Neuronal stem cell (in vitro differentiated cells): ENCODE measurements at regions not wholly inside any gene's neighbourhood (a gene's known extent, or its start where the extent isn't known, plus 50 kb on each side); places are given as distances from the start of the nearest gene placed in this dataset.
"Not testable (repeated sequence)": the region's sequence is repeated elsewhere in the genome, so short reads cannot be mapped to it uniquely, and the experiment has no call there.

Source experiments
- DNase-seq: peaks from one replicate; pipeline ENCODE4 v3.0.0-alpha.2; 2013; ENCODE audit warnings: low spot score
- H2AFZ ChIP-seq: one replicate; pipeline ENCODE4 v1.6.1; 2013; ENCODE audit warnings: mild to moderate bottlenecking, low read length, inconsistent platforms
- H2AK5ac ChIP-seq: 2 replicates; pipeline ENCODE4 v1.6.1; 2013; ENCODE audit warnings: low read depth, mild to moderate bottlenecking, inconsistent platforms, low read length, moderate library complexity, mixed read lengths
- H2BK120ac ChIP-seq: 2 replicates; pipeline ENCODE4 v1.6.1; 2013; ENCODE audit warnings: low read depth, mild to moderate bottlenecking, inconsistent platforms, low read length, moderate library complexity, mixed read lengths
- H2BK12ac ChIP-seq: one replicate; pipeline ENCODE4 v1.6.1; 2013; ENCODE audit warnings: low read length, inconsistent platforms
- H2BK15ac ChIP-seq: 2 replicates; pipeline ENCODE4 v1.6.1; 2013; ENCODE audit warnings: mild to moderate bottlenecking, low read length, inconsistent platforms, mixed read lengths
- H2BK5ac ChIP-seq: one replicate; pipeline ENCODE4 v1.6.1; 2013; ENCODE audit warnings: inconsistent platforms, mild to moderate bottlenecking, low read length, moderate library complexity
- H3K14ac ChIP-seq: one replicate; pipeline ENCODE4 v1.6.1; 2013; ENCODE audit warnings: low read length, inconsistent platforms
- H3K18ac ChIP-seq: 2 replicates; pipeline ENCODE4 v1.6.1; 2013; ENCODE audit warnings: low read length, inconsistent platforms
- H3K23ac ChIP-seq: 2 replicates; pipeline ENCODE4 v1.6.1; 2013; ENCODE audit warnings: low read depth, mild to moderate bottlenecking, mixed read lengths, low read length, inconsistent platforms; ENCODE audit not compliant: poor library complexity
- H3K27ac ChIP-seq: replicated peaks from 3 replicates; pipeline ENCODE4 v1.5.1; 2013; ENCODE audit warnings: low read length, inconsistent platforms
- H3K27me3 ChIP-seq, 3 experiments: 2 replicates each; pipeline ENCODE4 v1.6.1; 2013; ENCODE audit warnings: low read length in 3 of 3, mild to moderate bottlenecking in 2 of 3, inconsistent platforms in 1 of 3, low read depth in 1 of 3, mixed read lengths in 1 of 3, moderate library complexity in 1 of 3; ENCODE audit not compliant: control insufficient read depth in 3 of 3, insufficient read depth in 3 of 3
- H3K36me3 ChIP-seq, 2 donors: replicated peaks in 1 of 2; 2 replicates each; pipeline ENCODE4 v1.6.1; 2013; ENCODE audit warnings: low read length in 2 of 2; ENCODE audit not compliant: control insufficient read depth in 2 of 2, insufficient read depth in 2 of 2
- H3K4ac ChIP-seq: 2 replicates; pipeline ENCODE4 v1.6.1; 2013; ENCODE audit warnings: inconsistent platforms, mild to moderate bottlenecking, low read length, moderate library complexity
- H3K4me1 ChIP-seq, 2 donors: 1 replicate in 1 of 2; 2 replicates in 1 of 2; pipeline ENCODE4 v1.6.1; 2013; ENCODE audit warnings: low read length in 2 of 2, low read depth in 1 of 2; ENCODE audit not compliant: control insufficient read depth in 2 of 2, insufficient read depth in 1 of 2
- H3K4me2 ChIP-seq: one replicate; pipeline ENCODE4 v1.6.1; 2013; ENCODE audit warnings: mild to moderate bottlenecking, low read length, inconsistent platforms; ENCODE audit not compliant: insufficient read depth, poor library complexity, severe bottlenecking
- H3K4me3 ChIP-seq, 2 donors: 2 replicates each; pipeline ENCODE4 v1.5.1; 2013; ENCODE audit warnings: low read length in 2 of 2, mild to moderate bottlenecking in 2 of 2, inconsistent platforms in 1 of 2, moderate library complexity in 1 of 2
- H3K79me1 ChIP-seq: one replicate; pipeline ENCODE4 v1.6.1; 2013; ENCODE audit warnings: low read depth, mild to moderate bottlenecking, inconsistent platforms, low read length, moderate library complexity
- H3K9ac ChIP-seq: one replicate; pipeline ENCODE4 v1.6.1; 2013; ENCODE audit warnings: mild to moderate bottlenecking, low read depth, low read length, inconsistent platforms; ENCODE audit not compliant: poor library complexity
- H3K9me3 ChIP-seq, 2 donors: replicated peaks in 1 of 2; 2 replicates each; pipeline versions ENCODE3 to v1.6.1; 2013; ENCODE audit warnings: low read length in 2 of 2, mild to moderate bottlenecking in 2 of 2, inconsistent platforms in 1 of 2, low read depth in 1 of 2, mixed read lengths in 1 of 2, moderate library complexity in 1 of 2; ENCODE audit not compliant: control insufficient read depth in 2 of 2, insufficient read depth in 1 of 2
- H4K8ac ChIP-seq: one replicate; pipeline ENCODE4 v1.6.1; 2013; ENCODE audit warnings: low read depth, mild to moderate bottlenecking, inconsistent platforms, low read length, moderate library complexity
- H4K91ac ChIP-seq: one replicate; pipeline ENCODE4 v1.6.1; 2013; ENCODE audit warnings: low read length, low read depth, mild to moderate bottlenecking, inconsistent platforms; ENCODE audit not compliant: poor library complexity
- WGBS, 2 donors: extraction: QIAGEN DNeasy Blood & Tissue Kit; methylation state at CpG; one replicate each; pipeline ENCODE4 v1.1.7; 2013; ENCODE audit warnings: missing lambda C conversion rate in 2 of 2, mixed read lengths in 1 of 2; ENCODE audit not compliant: insufficient read length in 2 of 2, insufficient replicate concordance in 1 of 2; ENCODE audit errors: extremely low coverage in 2 of 2; 5-methylcytosine and 5-hydroxymethylcytosine counted together

DNA sequence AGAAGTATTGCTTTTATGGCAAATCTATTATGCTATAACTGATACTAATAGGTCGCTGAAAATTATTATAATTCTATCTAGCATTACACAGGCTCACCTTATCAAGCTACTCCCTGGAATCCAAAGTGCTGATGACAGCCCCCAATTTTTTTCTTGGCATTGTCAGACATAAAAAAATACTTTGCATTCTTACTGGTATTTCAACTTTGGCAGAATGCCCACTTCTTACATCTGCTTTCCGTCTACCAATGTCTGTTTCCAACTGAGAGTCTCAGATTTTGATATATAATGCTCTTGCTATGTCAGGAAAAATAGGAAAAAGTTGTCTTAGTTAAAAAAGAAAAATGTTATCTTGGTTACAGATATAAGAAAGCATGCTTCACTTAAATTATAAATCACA is 615.4 kb downstream of the C12orf50 start:
- Histone ChIP-seq H3K27me3 (no peaks in the 10 kb centered on the region), H3K36me3 (no peaks in the 10 kb centered on the region), H3K9me3 (no peaks in the 10 kb centered on the region), H3K4me3 (no peak overlapping the region), H4K8ac (no peak overlapping the region), H2BK5ac (no peak overlapping the region), H2BK120ac (no peak overlapping the region), H3K9ac (no peak overlapping the region), H3K23ac (no peak overlapping the region), H3K27ac (no peak overlapping the region), H3K79me1 (no peaks in the 10 kb centered on the region), H3K14ac (no peak overlapping the region), H2AFZ (no peak overlapping the region), H2BK12ac (no peak overlapping the region), H3K4me1 (no peaks in the 10 kb centered on the region), H3K18ac (no peak overlapping the region), H2BK15ac (no peak overlapping the region), H3K4ac (no peak overlapping the region), H4K91ac (no peak overlapping the region), H2AK5ac (no peak overlapping the region), H3K4me2 (no peak overlapping the region)
- DNase-seq = no peak
- WGBS, 2 donors = no CpG with 5 or more reads among the region's 2 CpGs

DNA sequence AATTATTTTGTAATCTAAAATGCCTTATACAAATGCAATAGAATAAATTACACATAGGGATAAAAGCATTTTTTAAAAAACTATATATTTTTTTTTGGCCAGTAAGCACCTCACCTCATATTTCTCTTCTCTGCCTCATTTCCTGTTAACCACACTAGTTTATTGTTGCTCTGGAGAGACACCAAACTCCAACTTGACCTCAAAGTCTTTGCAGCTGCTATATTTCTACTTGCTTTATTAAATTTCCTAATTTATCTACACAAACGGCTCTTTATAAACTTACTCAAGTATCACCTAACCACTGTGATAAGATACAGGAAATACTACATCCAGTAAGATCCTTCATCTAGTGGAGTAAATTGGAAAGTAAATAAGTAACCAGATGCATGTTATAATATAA is 622.3 kb downstream of the C12orf50 start:
- Histone ChIP-seq H2BK15ac (no peak overlapping the region), H4K8ac (no peak overlapping the region), H3K14ac (no peak overlapping the region), H2BK120ac (no peak overlapping the region), H2AFZ (no peak overlapping the region), H3K79me1 (no peaks in the 10 kb centered on the region), H3K18ac (no peak overlapping the region), H2BK5ac (no peak overlapping the region), H4K91ac (no peak overlapping the region), H3K9me3 (no peaks in the 10 kb centered on the region), H3K4me1 (no peaks in the 10 kb centered on the region), H3K9ac (no peak overlapping the region), H3K4me2 (no peak overlapping the region), H3K36me3 (no peaks in the 10 kb centered on the region), H3K4ac (no peak overlapping the region), H2BK12ac (no peak overlapping the region), H2AK5ac (no peak overlapping the region), H3K27ac (no peak overlapping the region), H3K4me3 (no peak overlapping the region), H3K23ac (no peak overlapping the region), H3K27me3 (no peaks in the 10 kb centered on the region)
- no CpG with 5 or more reads among the region's 1 CpG for WGBS, 2 donors
- no peak for DNase-seq

DNA sequence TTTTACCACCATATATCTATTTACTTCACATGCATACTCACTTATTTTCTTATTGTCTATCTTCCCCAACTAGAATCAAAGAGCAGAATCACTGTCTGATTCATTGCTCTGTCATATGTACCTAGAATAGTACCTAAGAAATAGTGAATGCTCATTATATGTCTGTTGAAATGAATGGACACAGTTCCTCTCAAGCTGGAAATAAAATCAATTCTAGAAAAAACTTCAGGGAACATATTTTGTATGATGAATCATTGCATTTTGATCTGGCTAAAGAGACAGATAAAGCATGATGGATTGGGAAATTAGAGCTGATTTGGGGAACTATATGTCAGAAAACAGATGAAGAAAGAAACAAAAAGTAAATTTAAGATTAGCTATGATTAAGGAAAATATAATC is 623.3 kb downstream of the C12orf50 start:
- no peak overlapping the region for H4K91ac ChIP-seq
- no peak overlapping the region for H2BK120ac ChIP-seq
- no peak overlapping the region for H3K14ac ChIP-seq
- no peaks in the 10 kb centered on the region for H3K4me1 ChIP-seq
- no peak overlapping the region for H3K23ac ChIP-seq
- H2AFZ ChIP-seq = no peak overlapping the region
- no peak overlapping the region for H3K9ac ChIP-seq
- no peak overlapping the region for H3K4me3 ChIP-seq
- no peak overlapping the region for H4K8ac ChIP-seq
- H2AK5ac ChIP-seq = no peak overlapping the region
- no peak overlapping the region for H2BK12ac ChIP-seq
- no peak overlapping the region for H3K18ac ChIP-seq
- no peak overlapping the region for H3K4me2 ChIP-seq
- no peak overlapping the region for H3K4ac ChIP-seq
- no peak overlapping the region for H2BK15ac ChIP-seq
- H3K79me1 ChIP-seq = no peaks in the 10 kb centered on the region
- H3K27me3 ChIP-seq = no peaks in the 10 kb centered on the region
- H3K9me3 ChIP-seq = no peaks in the 10 kb centered on the region
- H3K27ac ChIP-seq = no peak overlapping the region
- H3K36me3 ChIP-seq = no peaks in the 10 kb centered on the region
- no peak overlapping the region for H2BK5ac ChIP-seq
- no peak for DNase-seq

DNA sequence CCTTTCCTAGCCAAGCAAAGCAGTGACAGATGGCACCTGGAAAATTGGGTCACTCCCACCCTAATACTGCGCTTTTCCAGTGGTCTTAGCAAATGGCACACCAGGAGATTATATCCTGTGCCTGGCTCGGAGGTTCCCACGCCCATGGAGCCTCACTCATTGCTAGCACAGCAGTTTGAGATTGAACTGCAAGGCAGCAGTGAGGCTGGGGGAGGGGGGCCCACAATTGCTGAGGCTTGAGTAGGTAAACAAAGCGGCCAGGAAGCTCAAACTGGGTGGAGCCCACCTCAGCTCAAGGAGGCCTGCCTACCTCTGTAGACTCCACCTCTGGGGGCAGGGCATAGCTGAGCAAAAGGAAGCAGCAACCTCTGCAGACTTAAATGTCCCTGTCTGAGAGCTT is 635.0 kb downstream of the C12orf50 start:
- not testable (repeated sequence) for H3K4me2 ChIP-seq, H3K23ac ChIP-seq, H3K27me3 ChIP-seq, H4K8ac ChIP-seq, H2BK15ac ChIP-seq, H2BK5ac ChIP-seq, H3K4ac ChIP-seq, H4K91ac ChIP-seq, H2BK120ac ChIP-seq, H3K14ac ChIP-seq, H3K36me3 ChIP-seq, H2BK12ac ChIP-seq, H2AFZ ChIP-seq, H2AK5ac ChIP-seq, H3K9me3 ChIP-seq, H3K4me1 ChIP-seq, DNase-seq, H3K79me1 ChIP-seq, H3K4me3 ChIP-seq, H3K9ac ChIP-seq, H3K27ac ChIP-seq, H3K18ac ChIP-seq
- WGBS, 2 donors = no CpG with 5 or more reads among the region's 4 CpGs
